Nephron (organoid): ENCODE measurements at regions not wholly inside any gene's neighbourhood (a gene's known extent, or its start where the extent isn't known, plus 50 kb on each side); places are given as distances from the start of the nearest gene placed in this dataset.
"Not testable (repeated sequence)": the region's sequence is repeated elsewhere in the genome, so short reads cannot be mapped to it uniquely, and the experiment has no call there.

Experiments used
- H3K27ac Mint-ChIP-seq, 3 experiments: 2 replicates each; pipeline ENCODE4 v1.8.0; 2020; ENCODE audit warnings: mixed read lengths in 3 of 3, mild to moderate bottlenecking in 2 of 3, moderate library complexity in 1 of 3
- H3K27me3 Mint-ChIP-seq: 2 replicates; pipeline ENCODE4 v1.8.0; 2021; ENCODE audit warnings: low read depth, mild to moderate bottlenecking, moderate library complexity, mixed read lengths
- H3K36me3 Mint-ChIP-seq: 2 replicates; pipeline ENCODE4 v1.8.0; 2020; ENCODE audit warnings: low read depth, mixed read lengths
- H3K4me1 Mint-ChIP-seq: 2 replicates; pipeline ENCODE4 v1.8.0; 2020; ENCODE audit warnings: mixed read lengths
- H3K4me3 Mint-ChIP-seq, 3 experiments: 2 replicates each; pipeline ENCODE4 v1.8.0; 2020; ENCODE audit warnings: mild to moderate bottlenecking in 3 of 3, mixed read lengths in 3 of 3, moderate library complexity in 2 of 3
- H3K9me3 Mint-ChIP-seq: 2 replicates; pipeline ENCODE4 v1.8.0; 2020; ENCODE audit warnings: mixed read lengths
- CTCF ChIP-seq, 3 experiments: fragments of 200-600 bp; sonication (generic); IDR thresholded peaks; one replicate each; pipeline ENCODE4 v1.5.0; 2021; ENCODE audit warnings: antibody characterized with exemption in 3 of 3; ENCODE audit not compliant: unreplicated experiment in 3 of 3

GRCh38 chr1:188022661-188023060, 1193.9 kb downstream of the PLA2G4A start:
- Mint-ChIP-seq H3K9me3 (no peaks in the 10 kb centered on the region), H3K4me1 (no peaks in the 10 kb centered on the region), H3K27me3 (no peaks in the 10 kb centered on the region), H3K36me3 (no peaks in the 10 kb centered on the region), H3K27ac (no peak overlapping the region), H3K4me3 (no peak overlapping the region)
- no peak for TF ChIP-seq CTCF (IDR thresholded peaks at IDR 0.05; ENCODE audit: unreplicated experiment in 3 of 3)

- Mint-ChIP-seq H3K4me1 (no peaks in the 10 kb centered on the region), H3K4me3 (no peak overlapping the region), H3K36me3 (no peaks in the 10 kb centered on the region), H3K27ac (no peak overlapping the region), H3K27me3 (no peaks in the 10 kb centered on the region), H3K9me3 (no peaks in the 10 kb centered on the region)
- no peak for TF ChIP-seq CTCF (IDR thresholded peaks at IDR 0.05; ENCODE audit: unreplicated experiment in 3 of 3)
Measured at GRCh38 chr1:188023206-188023605, 1194.5 kb downstream of the PLA2G4A start.

- H3K4me1 Mint-ChIP-seq: no peaks in the 10 kb centered on the region
- no peaks in the 10 kb centered on the region for H3K9me3 Mint-ChIP-seq
- H3K36me3 Mint-ChIP-seq: no peaks in the 10 kb centered on the region
- no peak overlapping the region for H3K27ac Mint-ChIP-seq
- no peak overlapping the region for H3K4me3 Mint-ChIP-seq
- TF ChIP-seq CTCF (IDR thresholded peaks at IDR 0.05; ENCODE audit: unreplicated experiment in 3 of 3): no peak
- no peaks in the 10 kb centered on the region for H3K27me3 Mint-ChIP-seq
Measured at GRCh38 chr1:188027613-188028012, 1198.9 kb downstream of the PLA2G4A start.

- not testable (repeated sequence) for H3K4me1 Mint-ChIP-seq, H3K4me3 Mint-ChIP-seq, H3K36me3 Mint-ChIP-seq, H3K27ac Mint-ChIP-seq, H3K27me3 Mint-ChIP-seq
- peaks cover 14% of the 10 kb centered on the region for H3K9me3 Mint-ChIP-seq
Measured at GRCh38 chr1:188037572-188037971, 1208.8 kb downstream of the PLA2G4A start.

GRCh38 chr1:188043536-188044245, 1214.9 kb downstream of the PLA2G4A start:
- H3K4me3 Mint-ChIP-seq: no peak overlapping the region
- no peaks in the 10 kb centered on the region for H3K4me1 Mint-ChIP-seq
- no peaks in the 10 kb centered on the region for H3K27me3 Mint-ChIP-seq
- no peak overlapping the region for H3K27ac Mint-ChIP-seq
- H3K36me3 Mint-ChIP-seq: no peaks in the 10 kb centered on the region
- TF ChIP-seq CTCF (IDR thresholded peaks at IDR 0.05; ENCODE audit: unreplicated experiment in 3 of 3): no peak
- H3K9me3 Mint-ChIP-seq: no peaks in the 10 kb centered on the region

GRCh38 chr1:188050250-188050649, 1221.5 kb downstream of the PLA2G4A start:
- no peaks in the 10 kb centered on the region for H3K27me3 Mint-ChIP-seq
- no peak overlapping the region for H3K27ac Mint-ChIP-seq
- H3K36me3 Mint-ChIP-seq: no peaks in the 10 kb centered on the region
- no peaks in the 10 kb centered on the region for H3K4me1 Mint-ChIP-seq
- TF ChIP-seq CTCF (IDR thresholded peaks at IDR 0.05; ENCODE audit: unreplicated experiment in 3 of 3): no peak
- H3K4me3 Mint-ChIP-seq: no peak overlapping the region
- no peaks in the 10 kb centered on the region for H3K9me3 Mint-ChIP-seq
